ENCODE measurements at regions not wholly inside any gene's neighbourhood (a gene's known extent, or its start where the extent isn't known, plus 50 kb on each side); places are given as distances from the start of the nearest gene placed in this dataset.
"Not testable (repeated sequence)": the region's sequence is repeated elsewhere in the genome, so short reads cannot be mapped to it uniquely, and the experiment has no call there.

- DNase-seq = no peak
Measured at GRCh38 chr12:89833337-89834252, 125.0 kb upstream of the ATP2B1 start.

- no peak for DNase-seq
Measured at GRCh38 chr12:89832336-89832735, 123.7 kb upstream of the ATP2B1 start.

GRCh38 chr12:89831310-89832095 lies 122.9 kb upstream of the ATP2B1 start:
- DNase-seq = no peak

- DNase-seq = no peak
Measured at GRCh38 chr12:89829434-89829975, 120.9 kb upstream of the ATP2B1 start.

- DNase-seq = no peak
Measured at GRCh38 chr12:89828575-89828974, 119.9 kb upstream of the ATP2B1 start.

GRCh38 chr12:89827592-89827991 lies 119.0 kb upstream of the ATP2B1 start:
- DNase-seq = no peak

- DNase-seq = no peak
Measured at GRCh38 chr12:89826468-89826867, 117.8 kb upstream of the ATP2B1 start.

GRCh38 chr12:89825591-89826449 lies 117.2 kb upstream of the ATP2B1 start:
- no peak for DNase-seq

GRCh38 chr12:89824822-89825221 lies 116.2 kb upstream of the ATP2B1 start:
- DNase-seq = no peak

GRCh38 chr12:89822992-89823391 lies 114.4 kb upstream of the ATP2B1 start:
- DNase-seq = not testable (repeated sequence)

GRCh38 chr12:89821896-89822295 lies 113.3 kb upstream of the ATP2B1 start:
- no peak for DNase-seq

GRCh38 chr12:89817501-89818226 lies 109.0 kb upstream of the ATP2B1 start:
- no peak for DNase-seq

GRCh38 chr12:89815225-89815624 lies 106.6 kb upstream of the ATP2B1 start:
- no peak for DNase-seq

GRCh38 chr12:89803412-89803811 lies 94.8 kb upstream of the ATP2B1 start:
- DNase-seq = no peak

GRCh38 chr12:89801284-89801683 lies 92.6 kb upstream of the ATP2B1 start:
- DNase-seq = no peak

- no peak for DNase-seq
Measured at GRCh38 chr12:89800435-89800834, 91.8 kb upstream of the ATP2B1 start.

- no peak for DNase-seq
Measured at GRCh38 chr12:89799316-89799715, 90.7 kb upstream of the ATP2B1 start.

- no peak for DNase-seq
Measured at GRCh38 chr12:89797436-89797835, 88.8 kb upstream of the ATP2B1 start.

- DNase-seq = no peak
Measured at GRCh38 chr12:89796798-89797382, 88.3 kb upstream of the ATP2B1 start.

GRCh38 chr12:89793946-89794345 lies 85.3 kb upstream of the ATP2B1 start:
- DNase-seq = no peak

- no peak for DNase-seq
Measured at GRCh38 chr12:89791286-89791685, 82.6 kb upstream of the ATP2B1 start.

GRCh38 chr12:89789862-89790261 lies 81.2 kb upstream of the ATP2B1 start:
- DNase-seq = no peak

Measured in NCI-H2029 (cell line).